Activated naive CD8-positive, alpha-beta T cell treated with anti-CD3 and anti-CD28 coated beads, Interleukin-2, amount 10 ng/mL, durations not matched to agents 7 days and 5 days (primary cell): ENCODE measurements at regions not wholly inside any gene's neighbourhood (a gene's known extent, or its start where the extent isn't known, plus 50 kb on each side); places are given as distances from the start of the nearest gene placed in this dataset.
A peak's percentile ranks its signal among the peaks of the same experiment; 100 is the strongest.

Experiments used
- ATAC-seq: fragments of 150-1000 bp; cut with Tn5 transposase; one replicate; pipeline ENCODE4 v1.10.0; 2021; ENCODE audit warnings: low read depth, moderate library complexity
- POLR2A ChIA-PET: fragments of 350-600 bp; sonication (Branson Sonifier 250); formaldehyde crosslinking; loops from one replicate; lab custom pipeline; 2021; ENCODE audit warnings: antibody characterized with exemption; lab: Charles Lee
- DNase-seq: peaks from one replicate; pipeline ENCODE4 v3.0.0; 2021
- H3K27ac Mint-ChIP-seq: one replicate; pipeline ENCODE4 v1.8.0; 2022; ENCODE audit warnings: mild to moderate bottlenecking, mixed read lengths
- H3K27me3 Mint-ChIP-seq: one replicate; pipeline ENCODE4 v1.8.0; 2022; ENCODE audit warnings: mild to moderate bottlenecking, moderate library complexity, mixed read lengths
- H3K36me3 Mint-ChIP-seq: one replicate; pipeline ENCODE4 v1.8.0; 2021; ENCODE audit warnings: mild to moderate bottlenecking, mixed read lengths
- H3K4me1 Mint-ChIP-seq: one replicate; pipeline ENCODE4 v1.8.0; 2021; ENCODE audit warnings: mixed read lengths
- H3K4me3 Mint-ChIP-seq: one replicate; pipeline ENCODE4 v1.8.0; 2022; ENCODE audit warnings: mild to moderate bottlenecking, moderate library complexity, mixed read lengths
- H3K9me3 Mint-ChIP-seq: one replicate; pipeline ENCODE4 v1.8.0; 2021; ENCODE audit warnings: mixed read lengths

DNA sequence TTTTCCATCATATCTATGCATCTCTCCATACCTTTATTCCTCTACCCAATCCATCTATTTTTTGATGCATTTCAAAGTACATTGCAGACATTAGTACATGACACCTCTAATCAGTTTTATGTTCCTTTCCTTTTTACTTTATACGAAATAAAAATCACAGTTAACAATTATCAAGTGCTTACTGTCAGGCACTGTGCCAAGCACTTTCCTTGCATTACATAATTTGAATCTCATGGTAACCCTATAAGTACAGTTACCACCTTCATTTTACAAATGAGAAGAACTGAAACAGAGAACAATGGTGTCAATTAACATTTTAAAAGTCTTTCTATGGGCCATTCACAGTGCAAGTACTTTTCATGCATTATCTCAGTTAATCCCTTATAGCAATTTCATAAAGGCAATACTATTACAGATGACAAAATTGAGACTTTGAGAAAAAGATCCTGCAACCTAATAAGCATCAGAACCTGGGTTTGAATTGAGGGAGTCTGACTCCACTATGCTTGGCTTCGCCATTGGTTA lies 544.4 kb upstream of the TNP1 start:
- no peak for DNase-seq
- Mint-ChIP-seq H3K4me3 (no peak overlapping the region), H3K4me1 (peaks cover 9% of the 10 kb centered on the region), H3K36me3 (peaks cover 4% of the 10 kb centered on the region), H3K27me3 (no peaks in the 10 kb centered on the region), H3K9me3 (peaks cover 4% of the 10 kb centered on the region), H3K27ac (no peak overlapping the region)
- no peak for ATAC-seq
- POLR2A ChIA-PET = no interaction called here

DNA sequence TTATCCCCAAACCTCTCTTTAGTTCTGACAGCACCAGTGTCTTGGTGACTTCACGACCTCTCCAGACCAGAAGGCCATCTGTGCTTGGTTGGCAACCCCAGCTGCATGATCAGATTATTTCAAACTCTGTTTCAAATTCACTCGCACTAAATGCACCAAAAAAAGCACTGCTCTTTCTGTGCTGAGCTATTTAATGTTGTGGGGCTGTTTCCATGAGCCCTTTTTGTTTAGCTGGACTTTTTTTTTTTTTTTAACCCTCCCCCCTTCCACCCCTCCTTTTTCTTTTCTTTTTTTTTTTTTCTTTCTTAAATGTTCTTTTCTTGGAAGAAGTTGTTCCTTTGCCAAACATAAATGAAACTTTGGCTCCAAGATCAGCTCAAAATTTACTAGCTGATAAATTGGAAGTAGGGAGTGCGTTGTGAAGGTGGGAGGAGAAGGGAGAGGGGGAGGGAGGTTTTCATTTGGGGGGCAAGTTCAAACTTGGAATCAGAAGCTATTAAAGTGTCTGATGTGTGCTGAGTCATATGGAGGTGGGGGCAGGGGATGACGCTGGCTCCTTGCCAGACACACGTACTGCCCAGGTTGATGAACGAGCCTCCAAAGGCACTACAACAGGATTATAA lies 543.0 kb upstream of the TNP1 start:
- POLR2A ChIA-PET = no interaction called here
- DNase-seq = no peak

GRCh38 chr2:217402144-217402543 lies 542.3 kb upstream of the TNP1 start:
- Mint-ChIP-seq H3K27ac (no peak overlapping the region), H3K36me3 (peaks cover 2% of the 10 kb centered on the region), H3K4me3 (no peak overlapping the region), H3K27me3 (no peaks in the 10 kb centered on the region), H3K9me3 (peaks cover 4% of the 10 kb centered on the region), H3K4me1 (peaks cover 23% of the 10 kb centered on the region)
- POLR2A ChIA-PET = no interaction called here
- ATAC-seq (no peak), DNase-seq (no peak)

More for the DNA sequence above, 543.0 kb upstream of the TNP1 start:
- ATAC-seq = no peak
- H3K4me1 Mint-ChIP-seq = peaks cover 22% of the 10 kb centered on the region
- no peak overlapping the region for H3K27ac Mint-ChIP-seq
- H3K4me3 Mint-ChIP-seq = no peak overlapping the region
- no peaks in the 10 kb centered on the region for H3K27me3 Mint-ChIP-seq
- peaks cover 4% of the 10 kb centered on the region for H3K36me3 Mint-ChIP-seq
- peaks cover 4% of the 10 kb centered on the region for H3K9me3 Mint-ChIP-seq

GRCh38 chr2:217399291-217399690 lies 539.4 kb upstream of the TNP1 start:
- DNase-seq (no peak), ATAC-seq (no peak)
- POLR2A ChIA-PET = no interaction called here
- H3K4me1 Mint-ChIP-seq = peaks cover 16% of the 10 kb centered on the region
- H3K36me3 Mint-ChIP-seq = peaks cover 2% of the 10 kb centered on the region
- no peaks in the 10 kb centered on the region for H3K9me3 Mint-ChIP-seq
- no peak overlapping the region for H3K27ac Mint-ChIP-seq
- no peaks in the 10 kb centered on the region for H3K27me3 Mint-ChIP-seq
- H3K4me3 Mint-ChIP-seq = no peak overlapping the region

DNA sequence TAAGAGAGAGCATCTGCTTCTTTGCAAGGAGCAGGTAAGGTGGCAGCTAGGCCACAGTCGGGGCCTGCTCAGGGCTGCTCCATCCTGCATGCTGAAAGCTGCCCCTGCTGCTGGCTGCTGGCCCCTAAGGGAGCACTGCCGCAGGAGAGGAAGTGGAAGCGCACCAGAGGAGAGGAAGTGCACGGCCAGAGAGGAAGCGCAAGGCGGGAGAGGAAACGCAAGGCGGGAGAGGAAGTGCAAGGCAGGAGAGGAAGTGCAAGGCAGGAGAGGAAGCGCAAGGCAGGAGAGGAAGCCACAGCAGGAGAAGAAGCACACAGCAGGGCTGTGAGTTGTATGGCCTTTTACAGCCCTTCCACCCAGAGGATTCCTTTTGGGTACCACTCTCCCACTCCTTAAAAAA lies 539.0 kb upstream of the TNP1 start:
- H3K4me3 Mint-ChIP-seq = peak overlapping the region; percentile 47

DNA sequence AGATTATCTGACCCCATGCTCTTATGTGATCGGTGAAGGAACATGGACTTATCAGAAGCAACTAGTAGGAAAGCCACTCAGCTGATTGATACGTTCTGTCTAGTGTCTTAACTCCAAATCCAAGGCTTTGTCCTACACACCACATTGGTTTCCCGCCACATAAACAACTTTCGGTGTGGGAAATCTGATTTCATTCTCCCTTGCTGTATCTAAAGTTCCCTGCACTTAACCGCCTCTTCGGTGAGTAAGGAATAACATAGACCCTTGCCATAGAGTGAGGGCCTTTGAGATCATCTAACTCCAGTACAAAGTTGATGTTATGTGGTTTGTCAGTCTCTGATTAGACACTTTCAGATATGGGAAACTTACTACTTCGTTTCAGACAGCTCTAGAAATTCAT lies 538.2 kb upstream of the TNP1 start:
- Mint-ChIP-seq H3K27ac (peak overlapping the region; percentile 1), H3K9me3 (no peaks in the 10 kb centered on the region), H3K4me3 (no peak overlapping the region)

More for the DNA sequence above, 539.0 kb upstream of the TNP1 start:
- peak; percentile 39 for DNase-seq
- H3K9me3 Mint-ChIP-seq = no peaks in the 10 kb centered on the region
- H3K36me3 Mint-ChIP-seq = peaks cover 2% of the 10 kb centered on the region
- peaks cover 16% of the 10 kb centered on the region for H3K4me1 Mint-ChIP-seq
- peak overlapping the region; percentile 70 for H3K27ac Mint-ChIP-seq
- POLR2A ChIA-PET = no interaction called here
- no peaks in the 10 kb centered on the region for H3K27me3 Mint-ChIP-seq
- peak; percentile 63 for ATAC-seq

GRCh38 chr2:217396586-217396985 lies 536.7 kb upstream of the TNP1 start:
- DNase-seq (no peak), ATAC-seq (no peak)
- POLR2A ChIA-PET = no interaction called here
- H3K27ac Mint-ChIP-seq = no peak overlapping the region
- H3K36me3 Mint-ChIP-seq = peaks cover 2% of the 10 kb centered on the region
- no peaks in the 10 kb centered on the region for H3K27me3 Mint-ChIP-seq
- H3K4me1 Mint-ChIP-seq = peaks cover 16% of the 10 kb centered on the region
- H3K4me3 Mint-ChIP-seq = no peak overlapping the region
- peaks cover 4% of the 10 kb centered on the region for H3K9me3 Mint-ChIP-seq

More for the DNA sequence above, 538.2 kb upstream of the TNP1 start:
- POLR2A ChIA-PET = no interaction called here
- ATAC-seq (no peak), DNase-seq (no peak)
- Mint-ChIP-seq H3K27me3 (no peaks in the 10 kb centered on the region), H3K36me3 (peaks cover 2% of the 10 kb centered on the region), H3K4me1 (peaks cover 16% of the 10 kb centered on the region)

DNA sequence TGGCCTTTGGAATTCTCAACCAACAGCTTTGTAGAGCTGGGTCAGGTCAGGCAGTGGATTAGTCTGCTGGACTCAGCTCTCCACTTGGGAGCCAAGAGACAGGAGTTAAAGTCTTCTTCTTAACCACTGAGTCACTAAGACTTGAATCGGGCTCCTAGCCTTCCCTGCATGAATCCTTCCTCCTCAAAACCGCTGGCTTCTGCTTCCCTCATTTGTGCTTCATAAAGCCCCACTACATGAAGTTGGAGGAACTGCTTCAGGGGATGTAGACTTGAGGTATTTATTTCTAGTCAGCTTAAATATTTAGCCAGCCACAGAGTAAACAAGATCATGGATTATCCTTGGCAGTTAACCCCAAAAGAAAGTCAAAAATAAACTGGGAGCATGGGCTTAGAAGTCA lies 536.3 kb upstream of the TNP1 start:
- peaks cover 16% of the 10 kb centered on the region for H3K4me1 Mint-ChIP-seq
- no peak overlapping the region for H3K4me3 Mint-ChIP-seq

GRCh38 chr2:217394510-217395351 lies 534.9 kb upstream of the TNP1 start:
- DNase-seq = no peak
- H3K27me3 Mint-ChIP-seq = no peaks in the 10 kb centered on the region
- H3K9me3 Mint-ChIP-seq = peaks cover 10% of the 10 kb centered on the region
- H3K4me3 Mint-ChIP-seq = no peak overlapping the region
- H3K36me3 Mint-ChIP-seq = peaks cover 7% of the 10 kb centered on the region
- POLR2A ChIA-PET = no interaction called here
- no peak overlapping the region for H3K27ac Mint-ChIP-seq
- H3K4me1 Mint-ChIP-seq = peaks cover 15% of the 10 kb centered on the region
- no peak for ATAC-seq

More for the DNA sequence above, 536.3 kb upstream of the TNP1 start:
- ATAC-seq = no peak
- Mint-ChIP-seq H3K9me3 (peaks cover 8% of the 10 kb centered on the region), H3K27ac (no peak overlapping the region), H3K36me3 (peaks cover 5% of the 10 kb centered on the region), H3K27me3 (no peaks in the 10 kb centered on the region)
- no peak for DNase-seq
- POLR2A ChIA-PET = no interaction called here

GRCh38 chr2:217393585-217394032 lies 533.7 kb upstream of the TNP1 start:
- Mint-ChIP-seq H3K4me1 (peaks cover 7% of the 10 kb centered on the region), H3K9me3 (peaks cover 11% of the 10 kb centered on the region), H3K4me3 (no peak overlapping the region), H3K27me3 (no peaks in the 10 kb centered on the region), H3K36me3 (peaks cover 7% of the 10 kb centered on the region), H3K27ac (no peak overlapping the region)
- ATAC-seq = no peak
- POLR2A ChIA-PET = no interaction called here
- no peak for DNase-seq

GRCh38 chr2:217392930-217393584 lies 533.2 kb upstream of the TNP1 start:
- no peak overlapping the region for H3K27ac Mint-ChIP-seq
- POLR2A ChIA-PET = no interaction called here
- DNase-seq (no peak), ATAC-seq (no peak)
- H3K4me3 Mint-ChIP-seq = no peak overlapping the region
- no peaks in the 10 kb centered on the region for H3K27me3 Mint-ChIP-seq
- H3K36me3 Mint-ChIP-seq = peaks cover 7% of the 10 kb centered on the region
- H3K9me3 Mint-ChIP-seq = peaks cover 11% of the 10 kb centered on the region
- peaks cover 2% of the 10 kb centered on the region for H3K4me1 Mint-ChIP-seq

- Mint-ChIP-seq H3K27ac (no peak overlapping the region), H3K36me3 (peaks cover 12% of the 10 kb centered on the region), H3K9me3 (peaks cover 13% of the 10 kb centered on the region), H3K4me3 (no peak overlapping the region), H3K4me1 (peaks cover under 1% of the 10 kb centered on the region), H3K27me3 (peaks cover 7% of the 10 kb centered on the region)
- POLR2A ChIA-PET = no interaction called here
- DNase-seq = no peak
- ATAC-seq = no peak
Measured at GRCh38 chr2:217387776-217388387, 528.0 kb upstream of the TNP1 start.

DNA sequence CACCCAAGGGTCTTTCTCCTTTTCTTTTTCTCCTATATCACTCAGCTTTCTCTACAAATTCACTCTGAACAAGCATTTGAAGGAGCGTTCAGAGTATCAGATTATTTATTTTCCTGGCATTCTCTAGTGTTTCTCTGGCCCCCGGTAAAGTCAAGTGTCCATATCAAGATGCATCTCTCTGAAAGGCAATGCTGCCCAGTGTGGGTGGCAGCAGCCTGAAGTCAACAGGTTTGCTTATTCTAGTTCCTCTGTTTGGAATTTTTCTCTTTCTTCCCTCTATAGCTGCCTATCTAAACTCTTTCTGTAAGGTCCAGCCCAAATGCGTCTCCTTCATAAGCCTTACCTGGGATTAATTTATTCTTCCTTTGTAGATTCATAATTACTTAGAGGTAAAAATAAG lies 526.2 kb upstream of the TNP1 start:
- Mint-ChIP-seq H3K4me3 (no peak overlapping the region), H3K27me3 (peaks cover 7% of the 10 kb centered on the region), H3K4me1 (peaks cover 2% of the 10 kb centered on the region), H3K9me3 (peaks cover 5% of the 10 kb centered on the region), H3K27ac (no peak overlapping the region), H3K36me3 (peaks cover 7% of the 10 kb centered on the region)
- POLR2A ChIA-PET = no interaction called here
- DNase-seq = no peak
- ATAC-seq = no peak
